Kidney (tissue), 13 donors: ENCODE measurements at regions not wholly inside any gene's neighbourhood (a gene's known extent, or its start where the extent isn't known, plus 50 kb on each side); places are given as distances from the start of the nearest gene placed in this dataset.

Source experiments
- DNase-seq, 5 donors: peaks; one replicate each; pipeline ENCODE4 v3.0.0-alpha.2; 2013 to 2020
- FAIRE-seq: peaks from 2 replicates; lab custom pipeline; 2012; peaks lifted over from hg19 to GRCh38; lab: Jason Lieb, UNC
- H3K27ac ChIP-seq, 2 donors: one replicate each; pipeline ENCODE4 v1.7.0; 2013; ENCODE audit warnings: low read depth in 2 of 2, low read length in 2 of 2, inconsistent platforms in 1 of 2
- H3K27me3 ChIP-seq: one replicate; pipeline ENCODE4 v1.7.1; 2013; ENCODE audit warnings: low read length, inconsistent platforms; ENCODE audit not compliant: control insufficient read depth, insufficient read depth
- H3K36me3 ChIP-seq, 3 donors: one replicate each; pipeline versions ENCODE4 v1.7.0 to v1.7.1; 2013; ENCODE audit warnings: low read length in 3 of 3, control low read depth in 1 of 3, inconsistent platforms in 1 of 3; ENCODE audit not compliant: insufficient read depth in 3 of 3, control insufficient read depth in 2 of 3
- H3K4me1 ChIP-seq, 3 donors: one replicate each; pipeline versions ENCODE4 v1.7.0 to v1.7.1; 2013; ENCODE audit warnings: low read length in 3 of 3, inconsistent platforms in 1 of 3, low read depth in 1 of 3; ENCODE audit not compliant: control insufficient read depth in 2 of 3, insufficient read depth in 2 of 3
- H3K4me3 ChIP-seq, 3 donors: one replicate each; pipeline versions ENCODE4 v1.7.0 to v1.8.1; 2013; ENCODE audit warnings: low read length in 3 of 3, control low read depth in 1 of 3, inconsistent platforms in 1 of 3
- H3K9ac ChIP-seq, 3 donors: one replicate each; pipeline versions ENCODE4 v1.7.0 to v1.7.1; 2013; ENCODE audit warnings: low read length in 3 of 3, control low read depth in 1 of 3, inconsistent platforms in 1 of 3
- H3K9me3 ChIP-seq, 3 donors: one replicate each; pipeline versions ENCODE4 v1.7.0 to v1.7.1; 2013; ENCODE audit warnings: low read length in 3 of 3, control low read depth in 1 of 3, inconsistent platforms in 1 of 3; ENCODE audit not compliant: control insufficient read depth in 2 of 3, insufficient read depth in 1 of 3
- intact Hi-C: fragments of 100-400 bp; cut with DNase I; formaldehyde crosslinking; loops from one replicate; pipeline ENCODE4 v1.11.1; 2022
- TF ChIP-seq, protein P1 (sequence below): IDR thresholded peaks from 3 replicates; pipeline ENCODE4 v1.5.1; 2012; ENCODE audit warnings: mild to moderate bottlenecking, moderate library complexity, borderline replicate concordance; ENCODE audit not compliant: insufficient read depth; ENCODE audit errors: extremely low read depth
- donor health status: control.
- donor health status: control.
- donor health status: control.
- donor health status: control.
- donor health status: control.
- donor health status: DM: yes; HTN: yes; CAD: no.
- donor health status: Normal renal cell carcinoma (clear cell type).

DNA sequence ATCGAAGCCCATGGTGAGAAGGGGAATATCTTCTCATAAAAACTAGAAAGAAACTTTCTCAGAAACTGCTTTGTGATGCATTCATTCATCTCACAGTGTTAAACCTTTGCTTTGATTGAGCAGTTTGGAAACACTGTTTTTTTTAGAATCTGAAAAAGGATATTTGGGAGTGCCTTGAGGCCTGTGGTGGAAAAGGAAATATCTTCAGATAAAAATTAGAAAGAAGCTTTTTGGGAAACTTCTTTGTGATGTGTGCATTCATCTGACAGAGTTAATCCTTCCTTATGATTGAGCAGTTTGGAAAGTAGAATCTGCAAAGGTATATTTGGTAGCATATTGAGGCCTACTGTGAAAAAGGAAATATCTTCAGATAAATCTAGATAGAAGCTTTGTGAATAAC, 1594.9 kb downstream of the UQCRFS1 start:
- Histone ChIP-seq H3K4me1 (no peaks in the 10 kb centered on the region), H3K4me3 (no peak overlapping the region), H3K9ac (no peak overlapping the region), H3K27me3 (no peaks in the 10 kb centered on the region), H3K36me3 (no peaks in the 10 kb centered on the region), H3K9me3 (peaks cover 0 to 49% (median 21%) of the 10 kb centered on the region in 3 donors), H3K27ac (no peak overlapping the region)
- intact Hi-C loops: no loop called here
- TF ChIP-seq, protein P1, sequence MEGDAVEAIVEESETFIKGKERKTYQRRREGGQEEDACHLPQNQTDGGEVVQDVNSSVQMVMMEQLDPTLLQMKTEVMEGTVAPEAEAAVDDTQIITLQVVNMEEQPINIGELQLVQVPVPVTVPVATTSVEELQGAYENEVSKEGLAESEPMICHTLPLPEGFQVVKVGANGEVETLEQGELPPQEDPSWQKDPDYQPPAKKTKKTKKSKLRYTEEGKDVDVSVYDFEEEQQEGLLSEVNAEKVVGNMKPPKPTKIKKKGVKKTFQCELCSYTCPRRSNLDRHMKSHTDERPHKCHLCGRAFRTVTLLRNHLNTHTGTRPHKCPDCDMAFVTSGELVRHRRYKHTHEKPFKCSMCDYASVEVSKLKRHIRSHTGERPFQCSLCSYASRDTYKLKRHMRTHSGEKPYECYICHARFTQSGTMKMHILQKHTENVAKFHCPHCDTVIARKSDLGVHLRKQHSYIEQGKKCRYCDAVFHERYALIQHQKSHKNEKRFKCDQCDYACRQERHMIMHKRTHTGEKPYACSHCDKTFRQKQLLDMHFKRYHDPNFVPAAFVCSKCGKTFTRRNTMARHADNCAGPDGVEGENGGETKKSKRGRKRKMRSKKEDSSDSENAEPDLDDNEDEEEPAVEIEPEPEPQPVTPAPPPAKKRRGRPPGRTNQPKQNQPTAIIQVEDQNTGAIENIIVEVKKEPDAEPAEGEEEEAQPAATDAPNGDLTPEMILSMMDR: no peak
- DNase-seq: no peak
- no peak for FAIRE-seq

GRCh38 chr19:27580906-27581305, 1632.0 kb downstream of the UQCRFS1 start:
- Histone ChIP-seq H3K9ac (no peak overlapping the region), H3K27me3 (no peaks in the 10 kb centered on the region), H3K27ac (no peak overlapping the region), H3K9me3 (peaks cover 0 to 43% (median 10%) of the 10 kb centered on the region in 3 donors), H3K4me3 (no peak overlapping the region), H3K36me3 (no peaks in the 10 kb centered on the region), H3K4me1 (no peaks in the 10 kb centered on the region)
- TF ChIP-seq, protein P1: no peak
- intact Hi-C loops: no loop called here
- no peak for FAIRE-seq
- DNase-seq: no peak
